Upper lobe of right lung (tissue), 1 donor: ENCODE measurements at regions not wholly inside any gene's neighbourhood (a gene's known extent, or its start where the extent isn't known, plus 50 kb on each side); places are given as distances from the start of the nearest gene placed in this dataset.

Source experiments
- ATAC-seq: fragments of 200-7000 bp; cut with Tn5 transposase; one replicate; pipeline ENCODE4 v1.9.1; 2020; ENCODE audit warnings: mild to moderate bottlenecking, moderate library complexity
- DNase-seq: peaks from one replicate; pipeline ENCODE4 v3.0.0-alpha.2; 2020
- H3K27ac ChIP-seq: fragments of 200-600 bp; one replicate; pipeline ENCODE4 v1.8.0; 2022
- H3K27me3 ChIP-seq: fragments of 200-600 bp; one replicate; pipeline ENCODE4 v1.8.0; 2022; ENCODE audit warnings: mild to moderate bottlenecking
- H3K36me3 ChIP-seq: fragments of 200-600 bp; one replicate; pipeline ENCODE4 v1.8.0; 2022
- H3K4me1 ChIP-seq: fragments of 200-600 bp; one replicate; pipeline ENCODE4 v1.8.0; 2022
- H3K4me3 ChIP-seq: fragments of 200-600 bp; one replicate; pipeline ENCODE4 v1.8.0; 2022; ENCODE audit warnings: mild to moderate bottlenecking
- H3K9me3 ChIP-seq: fragments of 200-600 bp; one replicate; pipeline ENCODE4 v1.8.0; 2022
- intact Hi-C: fragments of 100-400 bp; cut with DNase I; formaldehyde crosslinking; loops from one replicate; pipeline ENCODE4 v1.11.0; 2022
- TF ChIP-seq, protein P1 (sequence below): fragments of 200-600 bp; IDR thresholded peaks from one replicate; pipeline ENCODE4 v1.8.0; 2022; ENCODE audit warnings: antibody characterized with exemption
- donor health status: DM: no; HTN: yes; CAD: no; lungs with severe emphysema.

DNA sequence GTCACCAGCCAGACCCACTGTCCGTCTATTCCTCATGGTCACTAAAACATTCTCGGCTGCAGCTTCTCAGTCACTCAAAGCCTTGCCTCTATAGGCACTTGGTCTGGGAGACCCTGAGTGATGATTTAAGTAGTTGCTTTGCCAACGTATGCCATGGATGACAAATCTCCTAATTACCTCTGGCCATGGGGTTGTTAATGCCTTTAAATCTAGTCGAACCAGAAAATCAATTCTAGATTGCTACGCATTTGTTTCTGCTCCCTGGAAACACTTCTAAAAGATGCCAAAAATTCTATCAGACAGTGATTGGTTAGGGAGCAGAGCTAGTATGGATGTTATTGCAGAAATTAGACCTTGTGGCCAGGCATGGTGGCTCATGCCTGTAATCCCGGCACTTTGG is 57.0 kb upstream of the RTL6 start:
- Histone ChIP-seq H3K9me3 (no peaks in the 10 kb centered on the region), H3K27ac (no peak overlapping the region), H3K4me3 (no peak overlapping the region), H3K4me1 (no peaks in the 10 kb centered on the region), H3K36me3 (no peaks in the 10 kb centered on the region), H3K27me3 (peaks cover 5% of the 10 kb centered on the region)
- TF ChIP-seq, protein P1, sequence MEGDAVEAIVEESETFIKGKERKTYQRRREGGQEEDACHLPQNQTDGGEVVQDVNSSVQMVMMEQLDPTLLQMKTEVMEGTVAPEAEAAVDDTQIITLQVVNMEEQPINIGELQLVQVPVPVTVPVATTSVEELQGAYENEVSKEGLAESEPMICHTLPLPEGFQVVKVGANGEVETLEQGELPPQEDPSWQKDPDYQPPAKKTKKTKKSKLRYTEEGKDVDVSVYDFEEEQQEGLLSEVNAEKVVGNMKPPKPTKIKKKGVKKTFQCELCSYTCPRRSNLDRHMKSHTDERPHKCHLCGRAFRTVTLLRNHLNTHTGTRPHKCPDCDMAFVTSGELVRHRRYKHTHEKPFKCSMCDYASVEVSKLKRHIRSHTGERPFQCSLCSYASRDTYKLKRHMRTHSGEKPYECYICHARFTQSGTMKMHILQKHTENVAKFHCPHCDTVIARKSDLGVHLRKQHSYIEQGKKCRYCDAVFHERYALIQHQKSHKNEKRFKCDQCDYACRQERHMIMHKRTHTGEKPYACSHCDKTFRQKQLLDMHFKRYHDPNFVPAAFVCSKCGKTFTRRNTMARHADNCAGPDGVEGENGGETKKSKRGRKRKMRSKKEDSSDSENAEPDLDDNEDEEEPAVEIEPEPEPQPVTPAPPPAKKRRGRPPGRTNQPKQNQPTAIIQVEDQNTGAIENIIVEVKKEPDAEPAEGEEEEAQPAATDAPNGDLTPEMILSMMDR = no peak
- no peak for ATAC-seq
- no peak for DNase-seq
- intact Hi-C loops = no loop called here

DNA sequence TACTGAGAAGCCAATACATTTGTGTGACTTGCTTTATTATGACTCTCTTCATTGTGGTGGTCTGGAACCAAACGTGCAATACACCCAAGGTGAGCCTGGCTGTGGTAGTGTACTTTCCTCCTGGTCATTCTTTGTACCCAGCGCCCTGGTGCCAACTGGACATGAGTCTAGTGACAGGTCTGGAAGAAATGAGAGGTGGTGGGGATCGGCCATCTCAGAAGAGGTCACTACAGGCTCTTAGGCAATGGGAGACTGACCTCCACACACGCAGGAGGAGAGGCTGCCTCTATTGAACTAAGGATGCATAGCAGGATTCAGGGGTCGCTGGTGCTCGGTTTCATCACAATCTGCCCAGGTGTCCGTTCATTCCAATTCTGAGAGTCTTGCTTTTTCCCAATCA is 56.4 kb upstream of the RTL6 start:
- peak; percentile 4 for DNase-seq
- Histone ChIP-seq H3K9me3 (no peaks in the 10 kb centered on the region), H3K4me1 (no peaks in the 10 kb centered on the region), H3K27ac (no peak overlapping the region), H3K4me3 (no peak overlapping the region), H3K27me3 (peaks cover 5% of the 10 kb centered on the region), H3K36me3 (no peaks in the 10 kb centered on the region)
- intact Hi-C loops = no loop called here
- TF ChIP-seq, protein P1 = no peak
- no peak for ATAC-seq

DNA sequence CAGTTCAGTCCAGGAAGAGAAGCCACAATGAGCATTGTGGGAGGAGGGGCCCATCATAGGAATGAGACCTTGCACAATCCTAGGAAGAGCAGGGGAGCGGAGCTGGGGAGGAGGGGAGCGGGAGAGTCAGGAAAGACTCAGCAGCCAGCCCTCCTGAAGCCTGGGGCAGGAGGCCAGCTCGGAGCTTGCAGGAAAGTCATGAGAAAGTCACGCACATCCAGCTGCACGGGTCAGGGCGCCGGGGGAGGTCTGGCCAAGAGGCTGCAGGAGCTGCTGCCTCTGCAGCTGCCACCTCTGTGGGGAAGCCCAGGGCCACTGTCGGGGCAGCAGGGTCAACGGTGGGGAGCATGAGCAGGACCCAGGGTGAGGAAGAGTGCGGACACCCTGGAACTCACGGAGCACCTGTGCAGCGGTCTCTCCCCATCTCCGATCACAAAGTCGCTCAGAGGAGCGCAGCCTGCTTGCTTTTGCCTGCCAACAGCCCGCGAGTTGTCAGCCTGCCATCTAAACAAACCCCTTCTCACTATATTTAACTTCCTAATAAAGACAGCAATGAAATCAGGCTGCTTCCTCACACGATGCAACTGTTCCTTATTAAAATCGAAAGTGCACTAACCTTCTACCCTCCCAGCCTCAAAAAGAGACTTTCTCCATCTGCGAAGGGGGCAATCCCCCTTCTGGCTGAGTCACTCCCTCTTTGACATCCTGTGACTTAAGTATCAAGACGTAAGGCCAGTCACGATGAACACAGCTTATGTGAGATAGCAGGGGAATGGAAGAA is 52.9 kb upstream of the RTL6 start:
- intact Hi-C loops = no loop called here
- Histone ChIP-seq H3K4me3 (peak overlapping the region; percentile 29), H3K27ac (peak overlapping the region; percentile 60), H3K36me3 (no peaks in the 10 kb centered on the region), H3K27me3 (peaks cover 5% of the 10 kb centered on the region), H3K9me3 (no peaks in the 10 kb centered on the region), H3K4me1 (no peaks in the 10 kb centered on the region)
- ATAC-seq (peak; percentile 80), DNase-seq (peak; percentile 74)
- TF ChIP-seq, protein P1 = no peak

DNA sequence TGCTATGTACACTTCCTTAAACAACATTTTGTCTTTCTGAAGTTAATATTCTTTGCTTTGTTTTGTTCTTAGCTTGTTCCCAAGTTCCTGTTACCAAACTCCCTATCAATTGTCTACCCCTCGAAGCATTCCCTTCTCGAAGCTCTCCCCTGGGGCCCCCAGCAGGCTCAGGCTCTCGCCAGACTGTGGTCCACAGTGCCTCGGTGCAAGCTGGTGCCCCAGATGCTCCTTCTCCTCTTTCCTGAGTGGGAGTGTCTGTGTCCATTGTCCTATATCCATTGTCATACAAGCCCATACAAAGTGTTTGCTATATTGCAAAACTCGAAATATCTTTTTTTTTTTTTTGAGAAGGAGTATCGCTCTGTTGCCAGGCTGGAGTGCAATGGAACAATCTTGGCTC is 51.7 kb upstream of the RTL6 start:
- peak; percentile 37 for DNase-seq
- intact Hi-C loops = no loop called here

DNA sequence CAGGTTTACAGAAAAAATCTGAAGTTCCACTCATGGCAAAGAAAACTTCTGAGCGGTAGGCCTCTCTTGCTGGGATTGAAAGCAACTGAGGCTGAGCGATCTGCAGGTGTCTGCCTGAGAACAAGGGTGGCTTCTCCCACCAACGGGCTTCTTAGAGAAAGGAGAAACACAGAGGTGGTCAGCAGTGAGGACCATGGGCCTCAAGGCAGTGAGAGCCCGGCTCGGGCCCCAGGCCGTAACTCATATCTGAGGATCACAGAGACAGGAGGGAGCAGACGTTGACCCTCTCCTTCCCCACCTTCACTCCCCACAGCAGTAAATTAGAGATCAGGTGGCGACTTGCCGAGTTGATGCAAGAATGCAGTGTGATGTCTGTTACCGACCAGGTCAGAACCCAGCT is 50.9 kb upstream of the RTL6 start:
- ATAC-seq (no peak), DNase-seq (peak; percentile 28)
- no peaks in the 10 kb centered on the region for H3K4me1 ChIP-seq
- TF ChIP-seq, protein P1 = no peak
- peaks cover 8% of the 10 kb centered on the region for H3K27me3 ChIP-seq
- H3K4me3 ChIP-seq = no peak overlapping the region
- intact Hi-C loops = no loop called here
- H3K9me3 ChIP-seq = no peaks in the 10 kb centered on the region
- no peaks in the 10 kb centered on the region for H3K36me3 ChIP-seq
- H3K27ac ChIP-seq = no peak overlapping the region

More for the DNA sequence above, 51.7 kb upstream of the RTL6 start:
- Histone ChIP-seq H3K9me3 (no peaks in the 10 kb centered on the region), H3K27ac (no peak overlapping the region), H3K27me3 (peaks cover under 1% of the 10 kb centered on the region), H3K36me3 (no peaks in the 10 kb centered on the region), H3K4me3 (no peak overlapping the region), H3K4me1 (no peaks in the 10 kb centered on the region)
- no peak for ATAC-seq
- TF ChIP-seq, protein P1 = no peak
